ENCODE measurements at regions not wholly inside any gene's neighbourhood (a gene's known extent, or its start where the extent isn't known, plus 50 kb on each side); places are given as distances from the start of the nearest gene placed in this dataset.
A peak's percentile ranks its signal among the peaks of the same experiment; 100 is the strongest.

GRCh38 chr18:70520867-70521266, 232.0 kb downstream of the SOCS6 start:
- DNase-seq (ENCODE audit: low spot score) = no peak

- no peak for DNase-seq (ENCODE audit: low spot score)
Observed at GRCh38 chr18:70513502-70514171, 224.8 kb downstream of the SOCS6 start.

GRCh38 chr18:70507970-70508369, 219.1 kb downstream of the SOCS6 start:
- no peak for DNase-seq (ENCODE audit: low spot score)

GRCh38 chr18:70506511-70506910, 217.7 kb downstream of the SOCS6 start:
- DNase-seq (ENCODE audit: low spot score) = no peak

GRCh38 chr18:70503060-70503459, 214.2 kb downstream of the SOCS6 start:
- no peak for DNase-seq (ENCODE audit: low spot score)

GRCh38 chr18:70501358-70501757, 212.5 kb downstream of the SOCS6 start:
- no peak for DNase-seq (ENCODE audit: low spot score)

GRCh38 chr18:70500748-70501147, 211.9 kb downstream of the SOCS6 start:
- DNase-seq (ENCODE audit: low spot score) = no peak

- DNase-seq (ENCODE audit: low spot score) = no peak
Observed at GRCh38 chr18:70499218-70499691, 210.4 kb downstream of the SOCS6 start.

- DNase-seq (ENCODE audit: low spot score) = no peak
Observed at GRCh38 chr18:70496353-70497294, 207.8 kb downstream of the SOCS6 start.

GRCh38 chr18:70494524-70494923, 205.7 kb downstream of the SOCS6 start:
- DNase-seq (ENCODE audit: low spot score) = no peak

- DNase-seq (ENCODE audit: low spot score) = no peak
Observed at GRCh38 chr18:70493461-70493860, 204.6 kb downstream of the SOCS6 start.

- DNase-seq (ENCODE audit: low spot score) = no peak
Observed at GRCh38 chr18:70491734-70492348, 203.0 kb downstream of the SOCS6 start.

- DNase-seq (ENCODE audit: low spot score) = no peak
Observed at GRCh38 chr18:70489986-70490933, 201.4 kb downstream of the SOCS6 start.

GRCh38 chr18:70489571-70489970, 200.7 kb downstream of the SOCS6 start:
- DNase-seq (ENCODE audit: low spot score) = no peak

GRCh38 chr18:70469916-70470315, 181.1 kb downstream of the SOCS6 start:
- no peak for DNase-seq (ENCODE audit: low spot score)

- DNase-seq (ENCODE audit: low spot score) = no peak
Observed at GRCh38 chr18:70468861-70469547, 180.2 kb downstream of the SOCS6 start.

- DNase-seq (ENCODE audit: low spot score) = peak; percentile 57
Observed at GRCh38 chr18:70464343-70465114, 175.7 kb downstream of the SOCS6 start.

- DNase-seq (ENCODE audit: low spot score) = no peak
Observed at GRCh38 chr18:70463085-70463484, 174.2 kb downstream of the SOCS6 start.

GRCh38 chr18:70462078-70462439, 173.2 kb downstream of the SOCS6 start:
- DNase-seq (ENCODE audit: low spot score) = no peak
